IPS DF 6.9 (cell line): ENCODE measurements at regions not wholly inside any gene's neighbourhood (a gene's known extent, or its start where the extent isn't known, plus 50 kb on each side); places are given as distances from the start of the nearest gene placed in this dataset.
"Not testable (repeated sequence)": the region's sequence is repeated elsewhere in the genome, so short reads cannot be mapped to it uniquely, and the experiment has no call there.

ENCODE experiments used
- DNase-seq: peaks from one replicate; pipeline ENCODE4 v3.0.0-alpha.2; 2013; ENCODE audit warnings: low read depth, low spot score
- H3K27ac ChIP-seq: one replicate; pipeline ENCODE4 v1.5.1; 2013; ENCODE audit warnings: low read length, control low read depth
- H3K27me3 ChIP-seq: 2 replicates; pipeline ENCODE4 v1.6.1; 2013; ENCODE audit warnings: mild to moderate bottlenecking, low read length; ENCODE audit not compliant: control insufficient read depth, insufficient read depth
- H3K36me3 ChIP-seq: 2 replicates; pipeline ENCODE4 v1.6.1; 2013; ENCODE audit warnings: low read length; ENCODE audit not compliant: control insufficient read depth, insufficient read depth
- H3K4me1 ChIP-seq: 2 replicates; pipeline ENCODE4 v1.6.1; 2013; ENCODE audit warnings: low read length; ENCODE audit not compliant: control insufficient read depth, insufficient read depth
- H3K4me3 ChIP-seq: 2 replicates; pipeline ENCODE4 v1.5.1; 2013; ENCODE audit warnings: mild to moderate bottlenecking, low read length
- H3K9me3 ChIP-seq: 2 replicates; pipeline ENCODE4 v1.6.1; 2013; ENCODE audit warnings: low read length, inconsistent platforms; ENCODE audit not compliant: control insufficient read depth, insufficient read depth
- WGBS: extraction: QIAGEN DNeasy Blood & Tissue Kit; methylation state at CpG from one replicate; pipeline ENCODE4 v1.1.7; 2013; ENCODE audit warnings: mixed read lengths, missing lambda C conversion rate; ENCODE audit not compliant: insufficient read length, insufficient coverage; 5-methylcytosine and 5-hydroxymethylcytosine counted together

DNA sequence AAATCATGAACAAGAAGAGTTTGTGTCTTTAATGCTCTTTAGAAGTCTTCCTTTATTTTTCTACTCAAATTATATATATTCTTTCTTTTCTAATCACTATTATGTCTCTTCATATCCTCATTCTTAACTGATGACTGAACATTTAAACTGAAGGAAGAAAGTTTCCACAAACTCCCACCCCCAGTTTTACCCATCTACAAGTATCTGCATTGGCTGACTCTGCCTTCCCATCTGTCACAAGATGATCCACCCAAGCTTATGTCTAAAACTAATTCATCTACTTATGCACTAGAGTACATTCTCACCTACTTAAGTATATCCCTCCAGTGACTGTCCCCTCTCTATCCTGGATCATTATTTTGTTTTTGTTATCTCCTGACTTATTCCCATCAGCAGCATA, 344.5 kb downstream of the PRR16 start:
- no peak overlapping the region for H3K27ac ChIP-seq
- H3K27me3 ChIP-seq, result no peaks in the 10 kb centered on the region
- DNase-seq, result no peak
- H3K36me3 ChIP-seq, result no peaks in the 10 kb centered on the region
- no peak overlapping the region for H3K4me3 ChIP-seq
- no peaks in the 10 kb centered on the region for H3K9me3 ChIP-seq
- no peaks in the 10 kb centered on the region; the same call in 1 of the 2 replicates for H3K4me1 ChIP-seq

GRCh38 chr5:120813551-120813950, 349.5 kb downstream of the PRR16 start:
- Histone ChIP-seq H3K9me3 (no peaks in the 10 kb centered on the region), H3K4me1 (no peaks in the 10 kb centered on the region), H3K27me3 (no peaks in the 10 kb centered on the region), H3K27ac (no peak overlapping the region), H3K36me3 (no peaks in the 10 kb centered on the region), H3K4me3 (no peak overlapping the region)
- WGBS, result no CpG with 5 or more reads among the region's 2 CpGs
- no peak for DNase-seq

DNA sequence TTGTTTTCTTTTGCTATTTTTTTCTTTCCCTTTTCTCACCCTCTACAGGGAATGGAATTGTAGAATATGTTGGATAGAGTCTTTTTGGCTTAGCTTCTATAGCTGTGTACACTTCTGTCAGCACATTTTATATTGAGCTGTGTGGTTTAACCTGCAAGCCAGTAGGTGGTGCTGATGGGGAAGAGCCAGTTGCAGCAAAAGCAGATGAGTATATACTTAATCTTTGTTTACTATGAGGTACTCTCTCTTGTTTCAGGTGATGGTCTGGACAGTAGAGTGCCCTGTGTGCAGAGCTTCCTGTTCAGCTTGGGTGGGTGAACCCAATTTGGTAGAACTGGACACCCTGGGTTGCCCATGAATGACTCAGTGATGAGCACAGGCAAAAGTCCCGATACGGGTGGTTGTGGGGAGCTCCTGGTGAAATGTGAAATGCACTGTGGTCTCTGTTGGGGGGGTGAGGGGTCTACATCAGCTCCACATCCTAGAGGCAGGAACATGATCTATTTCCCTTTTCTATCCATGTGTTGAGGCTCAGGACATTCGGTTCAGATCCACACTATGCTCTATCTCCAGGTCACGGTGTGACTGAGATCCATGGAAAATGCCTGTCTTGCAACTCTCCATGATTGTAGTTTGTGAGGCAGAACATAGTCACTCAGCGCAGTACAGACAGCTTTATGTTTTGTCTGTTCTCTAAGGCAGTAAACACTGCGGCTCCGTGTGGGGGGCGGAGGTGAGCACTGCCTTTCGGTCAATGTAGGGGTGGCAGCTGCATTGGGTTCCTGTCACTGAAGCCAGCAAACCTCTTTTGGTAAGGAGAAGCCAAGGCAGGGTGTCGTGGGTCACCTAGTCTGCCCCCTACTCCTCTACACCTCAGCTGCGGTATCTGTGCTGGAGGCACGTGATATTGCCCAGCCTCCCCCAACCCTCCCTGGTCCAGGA, 353.2 kb downstream of the PRR16 start:
- no peaks in the 10 kb centered on the region for H3K4me1 ChIP-seq
- no peaks in the 10 kb centered on the region for H3K27me3 ChIP-seq
- no peak overlapping the region for H3K4me3 ChIP-seq
- H3K9me3 ChIP-seq, result no peaks in the 10 kb centered on the region
- no peak overlapping the region for H3K27ac ChIP-seq
- H3K36me3 ChIP-seq, result no peaks in the 10 kb centered on the region
- no CpG with 5 or more reads among the region's 12 CpGs for WGBS
- DNase-seq, result no peak

DNA sequence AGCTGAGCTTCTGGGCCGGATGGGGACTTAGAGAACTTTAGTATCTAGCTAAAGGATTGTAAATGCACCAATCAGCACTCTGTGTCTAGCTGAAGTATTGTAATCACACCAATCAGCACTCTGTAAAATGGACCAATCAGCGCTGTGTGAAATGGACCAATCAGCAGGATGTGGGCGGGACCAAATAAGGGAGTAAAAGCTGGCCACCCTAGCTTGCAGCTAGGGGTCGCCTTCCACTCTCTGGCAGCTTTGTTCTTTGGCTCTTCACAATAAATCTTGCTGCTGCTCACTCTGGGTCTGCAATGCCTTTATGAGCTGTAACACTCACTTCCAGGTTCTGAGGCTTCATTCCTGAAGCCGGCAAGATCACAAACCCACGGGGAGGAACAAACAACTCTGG, 354.0 kb downstream of the PRR16 start:
- Histone ChIP-seq H3K4me1 (no peaks in the 10 kb centered on the region), H3K4me3 (no peak overlapping the region), H3K36me3 (no peaks in the 10 kb centered on the region), H3K9me3 (no peaks in the 10 kb centered on the region), H3K27me3 (no peaks in the 10 kb centered on the region), H3K27ac (no peak overlapping the region)
- no peak for DNase-seq
- no CpG with 5 or more reads among the region's 6 CpGs for WGBS

- Histone ChIP-seq H3K36me3 (no peaks in the 10 kb centered on the region), H3K27ac (no peak overlapping the region), H3K4me3 (no peak overlapping the region), H3K27me3 (no peaks in the 10 kb centered on the region), H3K9me3 (no peaks in the 10 kb centered on the region), H3K4me1 (no peaks in the 10 kb centered on the region)
- no CpG with 5 or more reads among the region's 1 CpG for WGBS
- DNase-seq, result no peak
Measured at GRCh38 chr5:120823328-120823727, 359.2 kb downstream of the PRR16 start.

DNA sequence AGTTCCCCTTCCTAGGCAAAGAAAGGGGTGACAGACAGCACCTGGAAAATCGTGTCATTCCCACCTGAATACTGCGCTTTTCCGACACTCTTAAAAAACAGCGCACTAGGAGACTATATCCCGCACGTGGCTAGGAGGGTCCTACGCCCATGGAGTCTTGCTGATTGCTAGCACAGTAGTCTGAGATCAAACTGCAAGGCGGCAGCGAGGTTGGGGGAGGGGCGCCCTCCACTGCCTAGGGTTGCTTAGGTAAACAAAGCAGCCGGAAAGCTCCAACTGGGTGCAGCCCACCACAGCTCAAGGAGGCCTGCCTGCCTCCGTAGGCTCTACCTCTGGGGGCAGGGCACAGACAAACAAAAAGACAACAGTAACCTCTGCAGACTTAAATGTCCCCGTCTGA, 367.5 kb downstream of the PRR16 start:
- H3K27ac ChIP-seq, H3K9me3 ChIP-seq, H3K4me3 ChIP-seq, H3K36me3 ChIP-seq, DNase-seq, H3K27me3 ChIP-seq, H3K4me1 ChIP-seq: not testable (repeated sequence)
- WGBS, result no CpG with 5 or more reads among the region's 13 CpGs

DNA sequence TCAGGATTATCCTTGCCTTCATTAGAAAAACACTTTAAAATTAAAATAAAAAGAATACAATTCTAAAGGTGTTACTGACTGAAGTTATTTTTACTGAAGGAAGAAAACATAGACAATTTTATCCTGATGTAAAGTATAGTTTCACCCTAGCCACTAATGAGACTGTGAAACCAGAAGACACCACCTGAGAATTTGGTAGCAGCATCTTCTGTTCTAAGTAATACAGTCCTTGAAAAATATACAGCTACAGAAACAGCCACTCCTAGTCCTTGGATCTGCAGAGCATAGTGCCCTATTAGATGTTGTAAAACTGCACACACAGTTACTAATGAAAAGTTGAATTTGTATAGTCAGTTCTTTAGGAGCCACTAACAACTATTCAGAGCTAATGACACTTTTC, 377.7 kb downstream of the PRR16 start:
- no peak overlapping the region for H3K4me3 ChIP-seq
- no peak overlapping the region for H3K27ac ChIP-seq
- no peaks in the 10 kb centered on the region for H3K27me3 ChIP-seq
- H3K4me1 ChIP-seq, result peaks cover 4% of the 10 kb centered on the region; the same call in 1 of the 2 replicates
- H3K36me3 ChIP-seq, result no peaks in the 10 kb centered on the region
- DNase-seq, result no peak
- no peaks in the 10 kb centered on the region for H3K9me3 ChIP-seq

DNA sequence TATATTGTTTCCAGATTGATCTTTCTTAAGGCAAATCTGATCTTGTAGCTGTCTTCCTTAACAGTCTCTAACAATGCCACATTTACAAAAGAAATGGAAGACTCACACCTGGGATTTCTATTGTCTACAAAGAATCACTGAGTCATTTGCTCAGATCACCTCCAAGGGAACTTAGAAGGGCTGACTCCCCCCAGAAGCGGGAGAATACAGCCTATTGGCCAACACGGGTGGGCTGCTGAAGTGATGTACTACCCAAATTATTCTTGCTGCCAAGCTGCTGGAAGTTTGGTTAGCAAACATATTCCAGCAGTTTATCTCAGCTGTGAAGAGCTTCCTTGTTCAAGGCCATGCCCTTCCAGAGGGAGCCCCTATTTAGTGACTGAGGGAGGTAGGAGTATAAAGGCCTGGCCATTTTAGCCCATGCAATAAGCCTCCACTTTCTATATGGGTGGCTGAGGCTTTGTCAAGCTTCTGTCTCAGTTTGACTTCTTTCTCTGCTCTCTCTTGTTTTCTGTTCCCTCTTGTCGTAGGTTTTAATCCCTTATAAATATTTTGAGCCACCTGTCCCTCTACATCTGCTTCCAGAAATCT, 379.4 kb downstream of the PRR16 start:
- Histone ChIP-seq H3K27ac (no peak overlapping the region), H3K27me3 (no peaks in the 10 kb centered on the region), H3K4me3 (no peak overlapping the region), H3K9me3 (no peaks in the 10 kb centered on the region), H3K36me3 (no peaks in the 10 kb centered on the region), H3K4me1 (peaks cover 4% of the 10 kb centered on the region; the same call in 1 of the 2 replicates)
- DNase-seq, result no peak
- WGBS, result no CpG with 5 or more reads among the region's 3 CpGs

GRCh38 chr5:120848883-120849282, 384.8 kb downstream of the PRR16 start:
- Histone ChIP-seq H3K4me1 (no peaks in the 10 kb centered on the region; the same call in 1 of the 2 replicates), H3K27me3 (no peaks in the 10 kb centered on the region), H3K27ac (no peak overlapping the region), H3K4me3 (no peak overlapping the region), H3K36me3 (no peaks in the 10 kb centered on the region), H3K9me3 (no peaks in the 10 kb centered on the region)
- WGBS, result no CpG with 5 or more reads among the region's 2 CpGs
- no peak for DNase-seq

- no peaks in the 10 kb centered on the region for H3K27me3 ChIP-seq
- no peaks in the 10 kb centered on the region for H3K36me3 ChIP-seq
- H3K4me3 ChIP-seq, result no peak overlapping the region
- no peaks in the 10 kb centered on the region; the same call in 1 of the 2 replicates for H3K4me1 ChIP-seq
- no peak for DNase-seq
- no peak overlapping the region for H3K27ac ChIP-seq
- WGBS, result no CpG with 5 or more reads among the region's 1 CpG
- H3K9me3 ChIP-seq, result no peaks in the 10 kb centered on the region
Measured at GRCh38 chr5:120852222-120852860, 388.2 kb downstream of the PRR16 start.
